BLaER1 treated with 17β-estradiol and CSF1 and Interleukin-3, amounts not matched to agents 10 nM and 100 nM (cell line): ENCODE measurements at regions not wholly inside any gene's neighbourhood (a gene's known extent, or its start where the extent isn't known, plus 50 kb on each side); places are given as distances from the start of the nearest gene placed in this dataset.

Source experiments
- H3K27ac ChIP-seq, 11 experiments: shearing (Covaris generic); formaldehyde crosslinking; 2 replicates each; pipeline ENCODE4 v1.8.1; 2022
- H3K27me3 ChIP-seq, 11 experiments: shearing (Covaris generic); formaldehyde crosslinking; 2 replicates each; pipeline ENCODE4 v1.8.1; 2022
- H3K36me3 ChIP-seq, 11 experiments: shearing (Covaris generic); formaldehyde crosslinking; 2 replicates each; pipeline ENCODE4 v1.8.1; 2022
- H3K4me1 ChIP-seq, 10 experiments: shearing (Covaris generic); formaldehyde crosslinking; 2 replicates each; pipeline ENCODE4 v1.8.1; 2022
- H3K4me2 ChIP-seq, 11 experiments: shearing (Covaris generic); formaldehyde crosslinking; 2 replicates each; pipeline ENCODE4 v1.8.1; 2022
- H3K4me3 ChIP-seq, 10 experiments: shearing (Covaris generic); formaldehyde crosslinking; 2 replicates each; pipeline ENCODE4 v1.8.1; 2022
- H3K9ac ChIP-seq, 11 experiments: shearing (Covaris generic); formaldehyde crosslinking; 2 replicates each; pipeline ENCODE4 v1.8.1; 2022
- H3K9me3 ChIP-seq, 11 experiments: shearing (Covaris generic); formaldehyde crosslinking; replicated peaks in 1 of 11; 2 replicates each; pipeline ENCODE4 v1.8.1; 2022
- H4K20me1 ChIP-seq, 11 experiments: shearing (Covaris generic); formaldehyde crosslinking; 2 replicates each; pipeline ENCODE4 v1.8.1; 2022
- Cebpa-rat ChIP-seq, 11 experiments: shearing (Covaris generic); IDR thresholded peaks; 2 replicates each; pipeline ENCODE4 v1.8.1; 2022

DNA sequence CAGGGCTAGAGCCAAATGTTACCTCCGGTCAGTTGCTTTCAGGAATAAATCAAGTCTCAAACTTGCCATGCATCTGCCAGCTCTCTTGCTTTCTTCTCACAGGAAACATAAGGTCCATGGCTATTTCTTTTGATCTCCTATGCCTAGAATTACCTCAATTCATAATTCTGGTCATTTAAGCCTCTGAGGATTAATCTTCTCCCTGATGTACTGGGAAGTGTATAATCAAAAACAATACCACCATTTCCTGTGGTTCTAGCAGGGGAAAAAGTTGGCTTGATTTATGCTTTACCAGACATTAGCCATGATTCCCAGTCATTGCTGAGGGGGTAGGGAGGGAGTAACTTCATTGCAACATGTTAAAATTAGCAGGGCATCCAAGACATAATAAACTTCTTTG lies 268.7 kb upstream of the EMCN start:
- no peak for TF ChIP-seq Cebpa-rat (IDR thresholded peaks at IDR 0.05)

DNA sequence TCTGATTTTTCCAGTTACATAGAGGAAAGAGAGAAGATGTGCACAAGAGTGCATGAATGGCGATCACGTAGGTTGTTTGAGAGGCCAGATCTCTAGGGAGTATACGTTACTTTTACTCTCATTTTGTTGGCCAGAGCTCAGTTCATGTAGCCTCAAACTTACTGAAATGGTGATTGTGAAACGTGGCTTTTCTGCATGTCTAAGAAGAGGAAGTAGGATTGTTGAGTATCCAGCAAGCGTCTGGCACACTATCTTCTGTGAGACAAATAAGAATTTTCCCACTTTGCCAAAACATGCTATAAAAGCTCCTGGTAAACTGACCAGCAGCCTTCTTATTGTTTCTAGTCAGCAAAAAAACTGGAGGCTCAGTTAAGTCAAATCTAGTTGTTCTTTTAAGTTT lies 264.5 kb upstream of the EMCN start:
- TF ChIP-seq Cebpa-rat (IDR thresholded peaks at IDR 0.05) = no peak

More for the DNA sequence above, 268.7 kb upstream of the EMCN start:
- Histone ChIP-seq H3K36me3 (no peaks in the 10 kb centered on the region), H3K9ac (no peak overlapping the region), H3K4me1 (no peaks in the 10 kb centered on the region), H3K4me2 (no peak overlapping the region), H3K4me3 (no peak overlapping the region), H3K9me3 (no peaks in the 10 kb centered on the region), H4K20me1 (no peaks in the 10 kb centered on the region), H3K27ac (no peak overlapping the region), H3K27me3 (no peaks in the 10 kb centered on the region)

DNA sequence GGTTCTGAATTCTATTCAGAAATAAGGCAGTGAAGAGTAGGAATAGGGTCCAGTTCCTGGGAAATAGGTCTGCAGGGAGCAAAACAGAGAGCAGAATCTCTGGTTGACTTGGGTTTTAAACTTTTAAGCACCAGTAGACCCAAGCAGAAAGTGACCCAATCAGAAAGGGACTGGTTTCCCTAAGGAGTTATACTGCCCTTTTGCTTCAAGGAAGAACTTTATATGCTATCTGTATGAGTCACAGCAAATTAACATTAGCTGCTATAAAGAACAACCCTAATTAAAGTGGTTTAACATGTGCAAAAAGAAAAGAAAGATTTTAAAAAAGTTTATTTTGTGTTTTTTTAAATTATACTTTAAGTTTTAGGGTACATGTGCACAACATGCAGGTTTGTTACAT lies 263.6 kb upstream of the EMCN start:
- no peak for TF ChIP-seq Cebpa-rat (IDR thresholded peaks at IDR 0.05)
- no peak overlapping the region for H3K4me3 ChIP-seq
- no peak overlapping the region for H3K9ac ChIP-seq
- H3K4me1 ChIP-seq = 0 out of 20 replicates have a peak, but pooled peaks cover 0 to 6% (median 0%) of the 10 kb centered on the region in 10 experiments
- H3K36me3 ChIP-seq = no peaks in the 10 kb centered on the region
- H4K20me1 ChIP-seq = no peaks in the 10 kb centered on the region
- no peaks in the 10 kb centered on the region for H3K27me3 ChIP-seq
- no peak overlapping the region for H3K4me2 ChIP-seq
- no peak overlapping the region for H3K27ac ChIP-seq
- H3K9me3 ChIP-seq = peaks cover 0 to 17% (median 6%) of the 10 kb centered on the region in 11 experiments; a peak in 4 of 22 replicates

More for the DNA sequence above, 264.5 kb upstream of the EMCN start:
- Histone ChIP-seq H3K9ac (no peak overlapping the region), H4K20me1 (no peaks in the 10 kb centered on the region), H3K27me3 (no peaks in the 10 kb centered on the region), H3K27ac (no peak overlapping the region), H3K4me3 (no peak overlapping the region), H3K36me3 (no peaks in the 10 kb centered on the region), H3K9me3 (peaks cover 0 to 11% (median 0%) of the 10 kb centered on the region in 11 experiments; a peak in 3 of 22 replicates), H3K4me2 (no peak overlapping the region), H3K4me1 (0 out of 20 replicates have a peak, but pooled peaks cover 0 to 6% (median 0%) of the 10 kb centered on the region in 10 experiments)

DNA sequence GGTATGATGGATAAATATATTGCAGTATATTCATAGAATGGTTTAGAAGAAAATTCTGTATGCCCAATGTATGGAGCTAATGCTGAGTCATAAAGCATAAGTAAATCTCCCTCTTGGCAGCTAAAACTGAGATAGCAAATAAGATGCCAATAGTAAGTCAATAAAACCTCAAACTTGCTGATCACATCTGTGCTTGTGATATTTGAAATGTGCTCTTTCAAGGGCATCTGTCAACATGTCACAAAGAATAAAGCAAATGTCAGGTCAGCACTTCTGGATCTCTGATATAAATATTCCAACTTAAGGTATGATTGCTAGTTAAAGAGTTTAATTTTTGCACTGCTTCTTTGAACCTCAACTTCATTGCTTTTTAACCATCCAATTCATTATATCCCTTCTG lies 262.3 kb upstream of the EMCN start:
- peaks cover 0 to 17% (median 6%) of the 10 kb centered on the region in 11 experiments; a peak in 4 of 22 replicates for H3K9me3 ChIP-seq
- no peaks in the 10 kb centered on the region for H4K20me1 ChIP-seq
- TF ChIP-seq Cebpa-rat (IDR thresholded peaks at IDR 0.05) = no peak
- H3K4me2 ChIP-seq = no peak overlapping the region
- H3K36me3 ChIP-seq = no peaks in the 10 kb centered on the region
- H3K4me1 ChIP-seq = 0 out of 20 replicates have a peak, but pooled peaks cover 0 to 6% (median 0%) of the 10 kb centered on the region in 10 experiments
- no peak overlapping the region for H3K27ac ChIP-seq
- no peak overlapping the region for H3K4me3 ChIP-seq
- H3K27me3 ChIP-seq = no peaks in the 10 kb centered on the region
- no peak overlapping the region for H3K9ac ChIP-seq

DNA sequence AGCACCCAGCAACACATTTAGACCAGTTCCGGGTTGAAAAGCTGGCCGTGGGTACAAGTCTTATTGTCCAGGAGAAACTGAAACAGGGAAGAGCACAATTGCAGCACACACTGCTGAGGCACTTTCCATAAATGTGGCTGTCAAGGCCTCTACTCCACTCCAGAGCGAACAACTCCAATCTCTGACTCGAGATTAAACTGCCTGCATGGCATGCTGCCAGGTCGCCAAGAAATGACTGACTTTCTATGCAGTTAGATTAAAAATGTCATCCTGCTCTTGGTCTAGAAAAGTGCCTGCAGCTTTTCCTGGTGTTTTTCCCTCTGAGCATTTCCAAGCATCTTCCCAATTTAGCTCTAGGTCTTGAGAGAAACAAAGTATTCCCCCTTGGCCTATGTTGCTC lies 260.6 kb upstream of the EMCN start:
- Histone ChIP-seq H3K27ac (no peak overlapping the region), H3K36me3 (no peaks in the 10 kb centered on the region), H4K20me1 (no peaks in the 10 kb centered on the region), H3K4me3 (no peak overlapping the region), H3K9ac (no peak overlapping the region), H3K4me1 (0 out of 20 replicates have a peak, but pooled peaks cover 0 to 6% (median 0%) of the 10 kb centered on the region in 10 experiments), H3K4me2 (no peak overlapping the region), H3K27me3 (no peaks in the 10 kb centered on the region), H3K9me3 (peaks cover 0 to 17% (median 6%) of the 10 kb centered on the region in 11 experiments; a peak in 4 of 22 replicates)
- no peak for TF ChIP-seq Cebpa-rat (IDR thresholded peaks at IDR 0.05)

DNA sequence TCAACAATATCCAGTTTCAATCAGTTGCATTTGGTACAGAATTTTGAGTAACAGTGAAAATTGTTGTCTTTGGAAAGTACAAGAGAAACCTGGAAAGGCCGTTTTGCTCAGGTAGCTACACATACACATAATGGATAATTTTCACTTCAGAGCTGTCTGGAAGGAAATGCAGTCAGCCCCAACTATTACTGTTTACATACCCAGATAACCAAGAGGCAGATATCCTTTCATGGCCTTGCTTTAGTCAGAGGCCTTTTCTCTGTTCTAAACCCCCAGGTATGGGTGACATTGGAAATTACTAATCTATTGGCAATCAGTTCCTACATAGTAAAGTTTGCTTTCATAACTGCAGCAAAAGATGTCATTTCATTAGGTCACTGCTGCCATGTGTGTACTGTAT lies 244.9 kb upstream of the EMCN start:
- H3K9ac ChIP-seq = no peak overlapping the region
- no peak for TF ChIP-seq Cebpa-rat (IDR thresholded peaks at IDR 0.05)

DNA sequence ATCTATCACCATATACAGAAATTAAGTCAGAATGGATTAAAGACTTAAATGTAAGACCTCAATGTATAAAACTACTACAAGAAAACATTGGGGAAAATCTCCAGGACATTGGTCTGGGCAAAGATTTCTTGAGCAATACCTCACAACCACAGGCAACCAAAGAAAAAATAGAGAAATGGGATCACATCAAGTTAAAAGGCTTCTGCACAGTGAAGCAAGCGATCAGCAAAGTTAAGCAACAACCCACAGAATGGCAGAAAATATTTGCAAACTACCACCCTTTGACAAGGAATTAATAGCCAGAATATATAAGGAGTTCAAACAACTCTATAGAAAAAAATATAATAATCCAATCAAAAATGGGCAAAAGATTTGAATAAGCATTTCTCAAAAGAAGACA lies 236.9 kb upstream of the EMCN start:
- Histone ChIP-seq H4K20me1 (no peaks in the 10 kb centered on the region), H3K36me3 (no peaks in the 10 kb centered on the region), H3K27ac (no peak overlapping the region), H3K9me3 (peaks cover 15 to 29% (median 23%) of the 10 kb centered on the region in 11 experiments), H3K9ac (no peak overlapping the region), H3K27me3 (no peaks in the 10 kb centered on the region), H3K4me2 (no peak overlapping the region), H3K4me3 (no peak overlapping the region), H3K4me1 (no peaks in the 10 kb centered on the region)
- no peak for TF ChIP-seq Cebpa-rat (IDR thresholded peaks at IDR 0.05)

More for the DNA sequence above, 244.9 kb upstream of the EMCN start:
- Histone ChIP-seq H3K4me3 (no peak overlapping the region), H3K9me3 (peaks cover 0 to 15% (median 5%) of the 10 kb centered on the region in 11 experiments; a peak in 7 of 22 replicates), H3K27ac (no peak overlapping the region), H3K27me3 (no peaks in the 10 kb centered on the region), H4K20me1 (no peaks in the 10 kb centered on the region), H3K4me1 (no peaks in the 10 kb centered on the region), H3K36me3 (no peaks in the 10 kb centered on the region), H3K4me2 (no peak overlapping the region)

DNA sequence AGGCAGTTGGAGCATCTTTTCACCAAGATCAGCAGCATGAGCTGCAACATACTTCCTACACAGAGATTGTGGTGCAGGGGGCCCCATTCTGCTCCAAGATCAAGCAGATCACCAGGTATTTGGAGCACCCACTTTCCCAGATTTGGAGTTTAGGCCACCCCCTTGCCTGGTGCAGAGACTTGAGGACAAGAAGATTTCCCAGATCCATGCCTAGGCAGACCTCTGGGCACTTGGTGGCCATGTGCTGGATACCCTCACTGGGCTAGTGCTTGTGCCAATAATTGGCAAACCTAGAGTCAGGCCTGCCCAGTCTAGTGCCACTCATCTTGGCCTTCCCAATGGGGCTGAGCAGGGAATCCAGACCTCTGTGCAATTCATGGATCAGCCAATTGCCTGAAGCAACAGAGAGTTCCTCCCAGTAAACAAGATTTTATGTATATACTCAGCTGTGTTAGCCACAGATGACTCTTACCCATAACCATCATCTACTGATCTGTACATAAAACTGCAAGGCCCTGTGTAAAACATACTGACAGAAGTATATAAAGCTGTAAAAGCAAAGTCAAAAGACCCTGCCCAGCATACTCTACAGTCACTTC lies 228.4 kb upstream of the EMCN start:
- Histone ChIP-seq H3K27me3 (no peaks in the 10 kb centered on the region), H3K27ac (no peak overlapping the region), H3K9ac (no peak overlapping the region), H3K9me3 (peaks cover 0 to 8% (median 0%) of the 10 kb centered on the region in 11 experiments; a peak in 4 of 22 replicates), H3K36me3 (no peaks in the 10 kb centered on the region), H4K20me1 (no peaks in the 10 kb centered on the region), H3K4me1 (no peaks in the 10 kb centered on the region), H3K4me2 (no peak overlapping the region), H3K4me3 (no peak overlapping the region)
- TF ChIP-seq Cebpa-rat (IDR thresholded peaks at IDR 0.05) = no peak

DNA sequence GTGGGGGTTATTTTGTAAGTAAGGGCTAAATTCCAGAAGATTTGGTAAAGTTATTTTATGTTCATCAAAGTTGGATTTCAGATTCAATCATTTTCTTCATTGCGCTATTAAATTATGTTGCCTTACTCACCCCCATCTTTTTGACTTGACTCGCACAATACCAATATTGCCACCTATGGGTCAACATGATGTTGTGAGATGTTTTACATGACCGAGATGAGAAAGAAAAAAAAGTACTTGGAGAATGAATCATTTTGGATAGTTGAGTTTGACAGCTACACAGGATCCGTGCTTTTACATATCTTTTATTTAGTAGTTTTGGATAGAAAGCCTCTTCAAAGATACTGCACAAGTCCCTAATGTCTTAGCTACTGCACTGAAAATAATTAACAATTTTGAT lies 224.2 kb upstream of the EMCN start:
- Histone ChIP-seq H3K4me3 (no peak overlapping the region), H4K20me1 (no peaks in the 10 kb centered on the region), H3K36me3 (no peaks in the 10 kb centered on the region), H3K9me3 (0 out of 22 replicates have a peak, but pooled peaks cover 0 to 3% (median 0%) of the 10 kb centered on the region in 11 experiments), H3K27me3 (no peaks in the 10 kb centered on the region), H3K9ac (no peak overlapping the region), H3K4me1 (no peaks in the 10 kb centered on the region; a peak in 1 of 20 replicates), H3K27ac (no peak overlapping the region), H3K4me2 (no peak overlapping the region)
- no peak for TF ChIP-seq Cebpa-rat (IDR thresholded peaks at IDR 0.05)

DNA sequence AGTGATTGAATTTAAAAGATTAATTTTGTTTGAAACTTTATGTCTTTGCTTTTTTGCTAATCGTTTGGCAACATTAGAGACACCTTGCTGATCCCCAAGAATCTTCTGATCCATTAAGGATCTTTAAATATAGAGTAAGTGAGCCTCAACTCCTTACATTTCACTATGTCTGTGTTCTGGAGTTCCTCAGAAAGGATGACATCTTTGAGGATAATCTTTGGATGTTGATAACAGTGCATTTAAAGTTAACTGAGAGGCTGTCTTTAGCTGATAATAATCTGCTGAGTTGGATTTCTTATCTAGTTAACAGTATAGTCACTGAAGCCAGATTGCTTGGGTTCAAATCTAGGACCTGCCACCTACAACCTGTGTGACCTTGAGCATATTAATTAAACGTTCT lies 221.6 kb upstream of the EMCN start:
- Histone ChIP-seq H3K4me1 (no peaks in the 10 kb centered on the region; a peak in 1 of 20 replicates), H3K27ac (no peak overlapping the region), H4K20me1 (no peaks in the 10 kb centered on the region), H3K36me3 (no peaks in the 10 kb centered on the region), H3K9ac (no peak overlapping the region), H3K9me3 (peaks cover 0 to 1% (median under 1%) of the 10 kb centered on the region in 11 experiments; a peak in 9 of 22 replicates), H3K4me3 (no peak overlapping the region), H3K4me2 (no peak overlapping the region), H3K27me3 (no peaks in the 10 kb centered on the region)
- no peak for TF ChIP-seq Cebpa-rat (IDR thresholded peaks at IDR 0.05)
